Activated CD8-positive, alpha-beta T cell treated with anti-CD3 and anti-CD28 coated beads for 36 hours (primary cell): ENCODE measurements at regions not wholly inside any gene's neighbourhood (a gene's known extent, or its start where the extent isn't known, plus 50 kb on each side); places are given as distances from the start of the nearest gene placed in this dataset.
"Not testable (repeated sequence)": the region's sequence is repeated elsewhere in the genome, so short reads cannot be mapped to it uniquely, and the experiment has no call there.

ENCODE experiments used
- ATAC-seq: fragments of 200-7000 bp; cut with Tn5 transposase; one replicate; pipeline ENCODE4 v1.10.0; 2021; ENCODE audit warnings: mild to moderate bottlenecking, moderate library complexity
- CTCF ChIA-PET: fragments of 350-600 bp; sonication (Branson Sonifier 250); formaldehyde crosslinking; loops from one replicate; lab custom pipeline; 2021; ENCODE audit warnings: antibody characterized with exemption; lab: Charles Lee
- POLR2A ChIA-PET: fragments of 350-600 bp; sonication (Branson Sonifier 250); formaldehyde crosslinking; loops from one replicate; lab custom pipeline; 2021; ENCODE audit warnings: antibody characterized with exemption; lab: Charles Lee
- DNase-seq: peaks from one replicate; pipeline ENCODE4 v3.0.0-alpha.2; 2020
- H3K27ac Mint-ChIP-seq: one replicate; pipeline ENCODE4 v1.8.0; 2021; ENCODE audit warnings: mild to moderate bottlenecking, mixed read lengths
- H3K27me3 Mint-ChIP-seq: one replicate; pipeline ENCODE4 v1.8.0; 2021; ENCODE audit warnings: mixed read lengths
- H3K36me3 Mint-ChIP-seq: one replicate; pipeline ENCODE4 v1.8.0; 2021; ENCODE audit warnings: low read depth, mixed read lengths
- H3K4me1 Mint-ChIP-seq: one replicate; pipeline ENCODE4 v1.8.0; 2021; ENCODE audit warnings: low read depth, mixed read lengths
- H3K4me3 Mint-ChIP-seq: one replicate; pipeline ENCODE4 v1.8.0; 2021; ENCODE audit warnings: mild to moderate bottlenecking, moderate library complexity, mixed read lengths
- H3K9me3 Mint-ChIP-seq: one replicate; pipeline ENCODE4 v1.8.0; 2021; ENCODE audit warnings: mixed read lengths
- intact Hi-C: fragments of 100-400 bp; cut with micrococcal nuclease; formaldehyde crosslinking; loops from one replicate; pipeline ENCODE4 v1.10.0; 2022
- TF ChIP-seq, protein P1 (sequence below): fragments of 200-600 bp; IDR thresholded peaks from one replicate; pipeline ENCODE4 v1.8.0; 2022; ENCODE audit warnings: antibody characterized with exemption, mild to moderate bottlenecking

DNA sequence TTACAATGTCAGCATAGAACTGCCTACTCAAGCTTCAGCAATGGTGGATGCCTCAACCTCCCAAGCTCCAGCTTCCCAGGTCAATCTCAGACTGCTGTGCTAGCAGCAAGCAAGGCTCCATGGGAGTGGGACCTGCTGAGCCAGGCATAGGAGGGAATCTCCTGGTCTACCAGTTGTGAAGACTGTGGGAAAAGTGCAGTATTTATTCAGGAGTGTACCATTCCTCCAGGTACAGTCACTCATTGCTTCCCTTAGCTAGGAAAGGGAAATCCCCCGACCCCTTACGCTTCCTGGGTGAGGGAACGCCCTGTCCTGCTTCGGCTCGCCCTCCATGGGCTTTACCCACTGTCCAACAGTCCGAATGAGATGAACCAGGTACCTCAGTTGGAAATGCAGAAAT is 130.3 kb downstream of the ADCYAP1 start:
- ChIA-PET POLR2A (no interaction called here), CTCF (no interaction called here)
- Mint-ChIP-seq H3K27me3 (no peaks in the 10 kb centered on the region), H3K4me1 (no peaks in the 10 kb centered on the region), H3K9me3 (peaks cover 2% of the 10 kb centered on the region), H3K36me3 (no peaks in the 10 kb centered on the region), H3K4me3 (no peak overlapping the region), H3K27ac (no peak overlapping the region)
- TF ChIP-seq, protein P1, sequence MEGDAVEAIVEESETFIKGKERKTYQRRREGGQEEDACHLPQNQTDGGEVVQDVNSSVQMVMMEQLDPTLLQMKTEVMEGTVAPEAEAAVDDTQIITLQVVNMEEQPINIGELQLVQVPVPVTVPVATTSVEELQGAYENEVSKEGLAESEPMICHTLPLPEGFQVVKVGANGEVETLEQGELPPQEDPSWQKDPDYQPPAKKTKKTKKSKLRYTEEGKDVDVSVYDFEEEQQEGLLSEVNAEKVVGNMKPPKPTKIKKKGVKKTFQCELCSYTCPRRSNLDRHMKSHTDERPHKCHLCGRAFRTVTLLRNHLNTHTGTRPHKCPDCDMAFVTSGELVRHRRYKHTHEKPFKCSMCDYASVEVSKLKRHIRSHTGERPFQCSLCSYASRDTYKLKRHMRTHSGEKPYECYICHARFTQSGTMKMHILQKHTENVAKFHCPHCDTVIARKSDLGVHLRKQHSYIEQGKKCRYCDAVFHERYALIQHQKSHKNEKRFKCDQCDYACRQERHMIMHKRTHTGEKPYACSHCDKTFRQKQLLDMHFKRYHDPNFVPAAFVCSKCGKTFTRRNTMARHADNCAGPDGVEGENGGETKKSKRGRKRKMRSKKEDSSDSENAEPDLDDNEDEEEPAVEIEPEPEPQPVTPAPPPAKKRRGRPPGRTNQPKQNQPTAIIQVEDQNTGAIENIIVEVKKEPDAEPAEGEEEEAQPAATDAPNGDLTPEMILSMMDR, result no peak
- no peak for ATAC-seq
- no peak for DNase-seq
- intact Hi-C loops, result no loop called here

DNA sequence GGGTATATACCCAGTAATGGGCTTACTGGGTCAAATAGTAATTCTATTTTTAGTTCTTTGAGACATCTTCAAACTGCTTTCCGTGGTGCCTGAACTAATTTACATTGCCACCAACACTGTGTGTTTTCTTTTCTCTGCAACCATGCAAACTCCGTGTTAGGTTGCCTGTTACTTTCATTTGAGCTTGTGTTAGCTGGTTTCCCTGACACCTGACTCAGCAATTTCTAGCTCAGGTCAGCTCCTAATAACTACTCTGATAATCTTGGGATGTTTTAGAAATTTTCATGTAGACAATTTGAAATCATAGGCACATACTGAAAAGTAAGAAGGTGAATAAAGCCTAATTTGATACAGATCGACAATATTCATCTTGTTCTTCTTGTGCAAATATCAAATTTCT is 132.3 kb downstream of the ADCYAP1 start:
- no peak overlapping the region for H3K27ac Mint-ChIP-seq
- ATAC-seq, result no peak
- intact Hi-C loops, result no loop called here
- TF ChIP-seq, protein P1, result no peak
- H3K9me3 Mint-ChIP-seq, result no peaks in the 10 kb centered on the region
- H3K27me3 Mint-ChIP-seq, result no peaks in the 10 kb centered on the region
- H3K4me3 Mint-ChIP-seq, result no peak overlapping the region
- H3K4me1 Mint-ChIP-seq, result no peaks in the 10 kb centered on the region
- H3K36me3 Mint-ChIP-seq, result no peaks in the 10 kb centered on the region
- CTCF ChIA-PET, result no interaction called here
- POLR2A ChIA-PET, result no interaction called here
- DNase-seq, result no peak

DNA sequence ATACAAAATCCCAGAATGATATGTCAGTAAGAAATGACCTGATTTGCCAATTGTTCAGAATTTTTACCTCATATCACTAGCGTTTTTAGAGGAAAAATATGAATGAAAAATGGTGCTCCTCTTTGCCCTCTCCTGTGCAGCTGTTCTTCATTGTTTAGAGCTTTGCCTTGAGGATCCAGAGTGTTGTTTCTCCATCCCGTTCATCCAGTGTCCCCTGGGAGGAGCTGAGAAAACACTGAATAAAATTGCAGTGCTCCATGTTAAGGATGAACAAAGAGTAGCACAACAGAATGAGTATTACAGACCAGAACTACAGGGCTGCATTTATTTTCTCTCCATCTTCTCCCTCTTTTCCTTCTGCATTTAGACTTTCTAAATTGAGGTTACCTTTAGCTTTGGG is 133.1 kb downstream of the ADCYAP1 start:
- Mint-ChIP-seq H3K4me1 (no peaks in the 10 kb centered on the region), H3K27me3 (no peaks in the 10 kb centered on the region), H3K4me3 (no peak overlapping the region), H3K36me3 (no peaks in the 10 kb centered on the region), H3K27ac (no peak overlapping the region), H3K9me3 (no peaks in the 10 kb centered on the region)
- intact Hi-C loops, result no loop called here
- TF ChIP-seq, protein P1, result no peak
- ChIA-PET POLR2A (no interaction called here), CTCF (no interaction called here)
- no peak for DNase-seq
- ATAC-seq, result no peak

DNA sequence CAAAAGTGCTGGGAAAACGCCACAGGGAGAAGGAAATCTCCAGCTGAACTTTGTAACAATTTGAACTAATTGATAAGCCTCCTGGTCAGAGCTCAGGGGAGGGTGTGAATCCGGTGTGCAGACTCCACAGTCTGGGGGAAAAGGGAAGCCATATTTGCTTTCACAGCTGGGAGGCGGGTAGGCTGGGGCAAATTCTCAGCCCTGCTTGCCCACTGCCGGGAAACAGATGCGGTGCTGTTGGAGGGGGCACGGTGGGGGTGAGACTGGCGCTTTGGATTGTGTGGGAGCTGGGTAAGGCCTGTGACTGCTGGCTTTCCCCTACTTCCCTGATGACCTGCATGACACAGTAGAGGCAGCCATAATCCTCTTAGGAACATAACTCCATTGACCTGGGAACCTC is 134.8 kb downstream of the ADCYAP1 start:
- ATAC-seq (no peak), DNase-seq (no peak)
- Mint-ChIP-seq H3K4me3 (no peak overlapping the region), H3K9me3 (no peaks in the 10 kb centered on the region), H3K27me3 (no peaks in the 10 kb centered on the region), H3K36me3 (no peaks in the 10 kb centered on the region), H3K4me1 (no peaks in the 10 kb centered on the region), H3K27ac (no peak overlapping the region)
- intact Hi-C loops, result no loop called here
- TF ChIP-seq, protein P1, result no peak
- ChIA-PET CTCF (no interaction called here), POLR2A (no interaction called here)

DNA sequence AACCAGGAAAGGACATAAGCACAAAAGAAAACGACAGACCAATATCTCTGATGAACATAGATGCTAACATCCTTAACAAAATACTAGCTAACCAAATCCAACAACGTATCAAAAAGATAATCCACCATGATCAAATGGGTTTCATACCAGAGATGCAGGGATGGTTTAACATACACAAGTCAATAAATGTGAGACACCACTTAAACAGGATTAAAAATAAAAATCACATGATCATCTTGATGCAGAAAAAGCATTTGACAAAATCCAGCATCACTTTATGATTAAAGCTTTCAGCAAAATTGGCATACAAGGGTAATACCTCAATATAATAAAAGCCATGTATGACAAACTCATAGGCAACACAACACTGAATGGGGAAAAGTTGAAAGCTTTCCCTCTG is 138.4 kb downstream of the ADCYAP1 start:
- DNase-seq, POLR2A ChIA-PET, intact Hi-C loops, H3K4me1 Mint-ChIP-seq, ATAC-seq, H3K36me3 Mint-ChIP-seq, H3K9me3 Mint-ChIP-seq, H3K27me3 Mint-ChIP-seq, H3K4me3 Mint-ChIP-seq, H3K27ac Mint-ChIP-seq: not testable (repeated sequence)
- CTCF ChIA-PET, result interaction anchor here (1.1 kb wide), 1 partner anchor 32 kb away, joined by 3 read pairs; no protein-coding TSS in a partner anchor

DNA sequence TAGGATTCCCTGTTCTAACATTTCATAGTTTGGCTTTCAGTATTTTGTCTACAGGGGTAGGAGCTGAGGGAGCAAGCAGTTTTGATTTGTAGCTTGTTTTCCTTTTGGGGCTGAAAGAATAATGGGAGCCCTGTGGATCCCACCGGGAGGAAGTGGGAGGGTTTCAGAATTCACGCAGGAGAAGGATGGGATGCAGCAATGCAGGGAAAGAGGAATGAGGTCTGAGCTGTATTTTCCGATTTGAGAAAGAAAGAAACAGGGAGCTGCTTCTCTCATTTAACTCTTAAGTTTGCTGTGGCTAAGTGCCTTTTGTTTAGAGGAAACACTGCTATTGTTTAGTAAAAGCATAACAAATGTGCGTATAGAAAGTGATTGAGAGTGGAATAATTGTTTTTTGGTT is 141.0 kb downstream of the ADCYAP1 start:
- Mint-ChIP-seq H3K27me3 (no peaks in the 10 kb centered on the region), H3K36me3 (no peaks in the 10 kb centered on the region), H3K27ac (no peak overlapping the region), H3K4me3 (no peak overlapping the region), H3K4me1 (no peaks in the 10 kb centered on the region), H3K9me3 (no peaks in the 10 kb centered on the region)
- intact Hi-C loops, result no loop called here
- no peak for ATAC-seq
- CTCF ChIA-PET, result no interaction called here
- DNase-seq, result no peak
- POLR2A ChIA-PET, result no interaction called here
- TF ChIP-seq, protein P1, result no peak
